ENCODE measurements at regions not wholly inside any gene's neighbourhood (a gene's known extent, or its start where the extent isn't known, plus 50 kb on each side); places are given as distances from the start of the nearest gene placed in this dataset.
A peak's percentile ranks its signal among the peaks of the same experiment; 100 is the strongest.

DNA sequence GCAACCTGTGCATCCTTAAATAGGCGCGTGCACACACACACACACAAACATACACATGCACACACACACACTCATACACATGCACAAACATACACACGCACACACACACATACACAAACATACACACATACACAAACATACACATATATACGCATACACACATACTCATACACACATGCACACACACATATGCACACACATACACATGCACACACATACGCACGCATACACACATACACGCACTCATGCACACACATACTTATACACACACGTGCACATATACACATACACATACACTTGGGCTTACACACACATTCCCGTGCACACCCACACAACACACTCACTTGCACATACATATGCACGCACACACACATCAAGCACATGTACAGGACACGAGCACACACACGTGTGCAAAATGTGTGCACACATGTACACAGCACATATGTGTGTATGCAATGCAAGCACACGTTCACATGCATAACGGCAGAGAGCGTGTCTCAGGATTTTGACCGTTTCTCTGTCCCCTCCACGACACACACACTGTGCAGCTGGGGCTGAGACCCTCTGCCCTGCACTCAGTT, 84.5 kb downstream of the SIK1 start:
- DNase-seq (no peak), ATAC-seq (ENCODE audit: low read depth) (no peak)
- CTCF ChIA-PET = no interaction called here
- POLR2A ChIA-PET = no interaction called here
- Mint-ChIP-seq H3K4me3 (no peak overlapping the region), H3K4me1 (peaks cover 18% of the 10 kb centered on the region), H3K36me3 (ENCODE audit: low read depth) (no peaks in the 10 kb centered on the region), H3K9me3 (no peaks in the 10 kb centered on the region), H3K27ac (no peak overlapping the region), H3K27me3 (no peaks in the 10 kb centered on the region)
- intact Hi-C loops (cut with micrococcal nuclease) = no loop called here
- TF ChIP-seq, protein P1, sequence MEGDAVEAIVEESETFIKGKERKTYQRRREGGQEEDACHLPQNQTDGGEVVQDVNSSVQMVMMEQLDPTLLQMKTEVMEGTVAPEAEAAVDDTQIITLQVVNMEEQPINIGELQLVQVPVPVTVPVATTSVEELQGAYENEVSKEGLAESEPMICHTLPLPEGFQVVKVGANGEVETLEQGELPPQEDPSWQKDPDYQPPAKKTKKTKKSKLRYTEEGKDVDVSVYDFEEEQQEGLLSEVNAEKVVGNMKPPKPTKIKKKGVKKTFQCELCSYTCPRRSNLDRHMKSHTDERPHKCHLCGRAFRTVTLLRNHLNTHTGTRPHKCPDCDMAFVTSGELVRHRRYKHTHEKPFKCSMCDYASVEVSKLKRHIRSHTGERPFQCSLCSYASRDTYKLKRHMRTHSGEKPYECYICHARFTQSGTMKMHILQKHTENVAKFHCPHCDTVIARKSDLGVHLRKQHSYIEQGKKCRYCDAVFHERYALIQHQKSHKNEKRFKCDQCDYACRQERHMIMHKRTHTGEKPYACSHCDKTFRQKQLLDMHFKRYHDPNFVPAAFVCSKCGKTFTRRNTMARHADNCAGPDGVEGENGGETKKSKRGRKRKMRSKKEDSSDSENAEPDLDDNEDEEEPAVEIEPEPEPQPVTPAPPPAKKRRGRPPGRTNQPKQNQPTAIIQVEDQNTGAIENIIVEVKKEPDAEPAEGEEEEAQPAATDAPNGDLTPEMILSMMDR (IDR thresholded peaks at IDR 0.05) = no peak

DNA sequence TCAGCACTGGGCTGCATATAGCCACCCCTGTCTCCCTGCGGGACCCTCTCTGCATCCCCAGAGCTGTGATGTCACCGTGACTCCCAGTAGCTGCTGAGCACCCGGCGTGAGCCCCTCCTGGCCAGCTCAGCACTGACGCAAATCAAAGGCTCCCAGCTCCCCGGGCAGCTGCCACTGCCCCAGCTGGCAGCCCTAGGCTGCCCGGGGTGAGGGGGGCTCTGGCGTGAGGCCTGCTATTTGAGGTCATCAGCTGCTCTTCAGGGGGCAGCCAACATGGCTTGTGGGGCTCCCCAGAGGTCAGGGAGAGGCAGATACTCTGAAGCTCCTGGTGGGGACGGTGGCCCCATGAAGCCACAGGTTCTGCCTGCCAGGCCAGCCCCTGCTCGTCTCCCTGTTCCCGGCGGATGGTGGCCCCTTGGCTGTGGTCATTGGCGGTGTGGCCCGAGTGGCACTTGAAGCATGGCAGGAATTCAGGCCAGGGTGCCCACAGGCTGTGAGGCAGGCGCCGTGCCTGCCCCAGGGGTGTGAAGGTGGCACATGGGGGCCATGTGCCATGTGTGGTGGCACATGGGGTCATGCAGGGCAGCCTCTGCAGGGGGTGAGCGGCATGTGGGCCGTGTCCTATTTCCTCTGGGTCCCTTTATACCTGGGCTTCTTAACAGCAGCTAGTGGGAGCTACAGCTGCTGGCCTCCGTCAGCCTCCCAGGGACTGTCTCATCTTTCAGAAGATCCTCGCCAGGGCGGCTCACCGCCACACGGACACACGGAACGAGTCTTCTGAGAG, 85.4 kb downstream of the SIK1 start:
- ChIA-PET CTCF (no interaction called here), POLR2A (no interaction called here)
- H3K27ac Mint-ChIP-seq = no peak overlapping the region
- no peak for DNase-seq
- intact Hi-C loops (cut with micrococcal nuclease) = no loop called here
- no peaks in the 10 kb centered on the region for H3K9me3 Mint-ChIP-seq
- no peak for ATAC-seq (ENCODE audit: low read depth)
- H3K27me3 Mint-ChIP-seq = no peaks in the 10 kb centered on the region
- TF ChIP-seq, protein P1 (IDR thresholded peaks at IDR 0.05) = no peak
- H3K4me1 Mint-ChIP-seq = peaks cover 18% of the 10 kb centered on the region
- H3K36me3 Mint-ChIP-seq (ENCODE audit: low read depth) = no peaks in the 10 kb centered on the region
- H3K4me3 Mint-ChIP-seq = no peak overlapping the region

DNA sequence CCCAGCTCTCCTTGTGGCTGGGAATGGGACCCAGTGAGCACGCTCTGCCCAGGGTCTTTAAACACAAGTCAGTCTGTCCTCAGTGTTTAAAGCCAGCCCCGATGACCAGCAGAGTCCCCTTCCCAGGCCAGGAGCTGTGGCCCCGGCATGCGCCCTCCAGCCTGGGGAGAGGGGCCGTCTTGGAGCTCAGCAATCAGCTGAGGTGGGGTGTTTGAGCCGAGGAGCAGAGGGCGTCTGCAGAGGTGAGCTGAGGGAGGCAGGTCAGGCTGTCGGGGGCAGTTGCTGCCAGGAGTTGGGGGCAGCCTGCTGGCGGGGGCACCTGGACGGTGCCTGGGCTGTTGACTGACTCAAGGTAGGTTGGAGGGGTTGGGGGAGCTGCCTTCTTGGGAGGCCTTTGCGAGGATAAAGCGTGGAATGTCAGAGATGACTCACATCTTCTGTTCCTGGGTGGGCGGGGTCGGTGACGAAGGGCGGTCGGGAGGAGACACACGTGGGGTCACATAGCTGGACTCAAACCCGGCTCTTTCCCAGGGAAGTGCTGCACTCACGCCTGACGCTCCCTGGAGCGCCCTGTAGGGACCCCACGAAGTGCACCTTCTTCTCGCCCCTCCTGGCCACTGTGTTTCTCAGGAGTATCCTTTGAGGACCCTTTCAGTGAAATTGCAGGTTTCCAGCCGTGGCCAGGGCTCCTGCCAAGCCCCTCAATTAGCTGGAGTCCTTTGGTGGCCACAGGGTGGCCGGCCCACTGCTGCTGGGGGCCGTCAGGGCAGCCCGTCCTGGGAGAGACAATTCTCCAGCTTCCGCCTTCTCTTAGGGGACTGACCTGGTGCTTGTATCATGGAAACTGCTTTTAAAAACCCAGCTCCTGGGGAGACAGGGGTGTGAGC, 86.2 kb downstream of the SIK1 start:
- DNase-seq = no peak
- peaks cover 18% of the 10 kb centered on the region for H3K4me1 Mint-ChIP-seq
- no peak for ATAC-seq (ENCODE audit: low read depth)
- no peaks in the 10 kb centered on the region for H3K9me3 Mint-ChIP-seq
- no peaks in the 10 kb centered on the region for H3K36me3 Mint-ChIP-seq (ENCODE audit: low read depth)
- H3K27me3 Mint-ChIP-seq = no peaks in the 10 kb centered on the region
- POLR2A ChIA-PET = no interaction called here
- H3K27ac Mint-ChIP-seq = no peak overlapping the region
- intact Hi-C loops (cut with micrococcal nuclease) = no loop called here
- TF ChIP-seq, protein P1 (IDR thresholded peaks at IDR 0.05) = no peak
- CTCF ChIA-PET = no interaction called here
- no peak overlapping the region for H3K4me3 Mint-ChIP-seq

DNA sequence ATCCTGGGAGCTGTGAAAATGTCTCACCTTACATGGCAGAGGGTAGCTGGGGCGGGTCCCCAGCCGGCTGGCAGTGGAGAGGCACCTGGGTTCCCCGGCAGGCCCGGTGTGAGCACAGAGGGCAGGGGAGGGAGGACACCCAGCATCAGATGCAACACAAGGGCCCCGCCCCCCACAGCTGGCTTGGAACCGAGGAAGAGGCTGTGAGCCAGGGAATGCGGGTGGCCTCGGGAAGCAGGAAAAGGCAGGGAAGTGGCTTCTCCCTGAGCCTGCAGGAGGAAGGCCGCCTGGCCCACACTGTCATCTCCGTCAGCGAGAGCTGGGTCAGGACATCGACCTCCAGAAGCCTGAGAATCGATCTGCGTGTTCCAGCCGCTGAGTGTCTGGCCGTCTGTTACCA, 87.3 kb downstream of the SIK1 start:
- H3K27me3 Mint-ChIP-seq = no peaks in the 10 kb centered on the region
- ChIA-PET CTCF (no interaction called here), POLR2A (no interaction called here)
- TF ChIP-seq, protein P1 (IDR thresholded peaks at IDR 0.05) = no peak
- H3K27ac Mint-ChIP-seq = no peak overlapping the region
- no peak for ATAC-seq (ENCODE audit: low read depth)
- no peaks in the 10 kb centered on the region for H3K9me3 Mint-ChIP-seq
- intact Hi-C loops (cut with micrococcal nuclease) = no loop called here
- no peak overlapping the region for H3K4me3 Mint-ChIP-seq
- H3K36me3 Mint-ChIP-seq (ENCODE audit: low read depth) = no peaks in the 10 kb centered on the region
- no peak for DNase-seq
- H3K4me1 Mint-ChIP-seq = peaks cover 25% of the 10 kb centered on the region

DNA sequence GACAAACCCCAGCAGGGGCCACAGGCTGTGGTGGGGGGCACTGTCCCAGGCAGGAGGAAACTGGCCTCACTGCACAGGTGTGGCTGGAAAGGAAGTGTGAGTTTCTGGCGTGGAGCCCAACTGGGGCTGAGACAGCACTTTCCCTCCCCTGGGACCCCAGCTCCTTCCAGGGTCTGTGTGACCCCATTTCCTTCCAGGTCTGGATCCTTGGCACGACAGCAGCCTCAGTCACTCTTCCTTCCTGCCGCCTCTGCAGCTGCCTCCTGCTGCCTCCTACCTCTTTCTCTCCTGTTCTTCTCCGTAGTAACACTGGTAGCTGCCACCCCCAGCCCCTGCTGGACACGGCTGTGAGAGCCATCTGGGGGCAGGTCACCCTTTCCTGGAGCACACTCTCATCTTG, 88.0 kb downstream of the SIK1 start:
- no peak for DNase-seq
- no peaks in the 10 kb centered on the region for H3K27me3 Mint-ChIP-seq
- H3K27ac Mint-ChIP-seq = peak overlapping the region; percentile 35
- no peaks in the 10 kb centered on the region for H3K9me3 Mint-ChIP-seq
- ChIA-PET CTCF (no interaction called here), POLR2A (no interaction called here)
- TF ChIP-seq, protein P1 (IDR thresholded peaks at IDR 0.05) = no peak
- no peak overlapping the region for H3K4me3 Mint-ChIP-seq
- intact Hi-C loops (cut with micrococcal nuclease) = no loop called here
- no peaks in the 10 kb centered on the region for H3K36me3 Mint-ChIP-seq (ENCODE audit: low read depth)
- ATAC-seq (ENCODE audit: low read depth) = no peak
- H3K4me1 Mint-ChIP-seq = peaks cover 28% of the 10 kb centered on the region

All from activated B cell treated with CpG ODN at 0.5 μM for 24 hours (primary cell).